ENCODE measurements at regions not wholly inside any gene's neighbourhood (a gene's known extent, or its start where the extent isn't known, plus 50 kb on each side); places are given as distances from the start of the nearest gene placed in this dataset.
A peak's percentile ranks its signal among the peaks of the same experiment; 100 is the strongest.

- no peak overlapping the region for H3K4me2 ChIP-seq (ENCODE audit: low read depth, low read length)
- peaks cover 2% of the 10 kb centered on the region for H3K4me1 ChIP-seq (ENCODE audit: control insufficient read depth, insufficient read depth, low read length)
- no peaks in the 10 kb centered on the region for H4K20me1 ChIP-seq (ENCODE audit: insufficient read depth, low read length)
- no peak overlapping the region for H3K27ac ChIP-seq (ENCODE audit: insufficient read depth, low read length)
- H4K8ac ChIP-seq (ENCODE audit: low read depth in 2 of 2, low read length in 2 of 2): peak overlapping the region in 1 of 2 experiments; percentile 62; a peak in 1 of 4 replicates
- no peaks in the 10 kb centered on the region for H3K27me3 ChIP-seq (ENCODE audit: control insufficient read depth, insufficient read depth, low read length)
- H2BK15ac ChIP-seq (ENCODE audit: low read depth, low read length): 0 out of 3 replicates have a peak overlapping the region, but pooled peaks have one; percentile 64
- peak overlapping the region; percentile 27 for H2AK5ac ChIP-seq (ENCODE audit: low read depth, low read length)
- no peaks in the 10 kb centered on the region for H3K79me1 ChIP-seq (ENCODE audit: low read depth in 1 of 2, low read length in 2 of 2)
- dilution Hi-C loops (cut with HindIII; ENCODE audit: low sequenced_read_pairs, unreplicated experiment): no loop called here
- H3K4ac ChIP-seq (ENCODE audit: low read depth, low read length): peak overlapping the region; percentile 41; the same call in 1 of the 2 replicates
- no peak overlapping the region for H3K4me3 ChIP-seq (ENCODE audit: insufficient read depth, low read depth, low read length)
- POLR2A ChIA-PET (ENCODE audit: unreplicated experiment): no interaction called here
- WGBS, 2 experiments (ENCODE audit: extremely low coverage in 2 of 2, insufficient read length in 1 of 2): no CpG with 5 or more reads among the region's 3 CpGs
- H3K9me3 ChIP-seq (ENCODE audit: control insufficient read depth, insufficient read depth, low read length): no peaks in the 10 kb centered on the region
- peak overlapping the region; percentile 59 for H2AFZ ChIP-seq (replicated peaks; ENCODE audit: low read length, poor library complexity)
- H2BK20ac ChIP-seq (ENCODE audit: low read depth, low read length): peak overlapping the region; percentile 39; the same call in 1 of the 2 replicates
- CTCF ChIA-PET: interaction anchor here (0.6 kb wide), 1 partner anchor 1171 kb away, joined by 3 read pairs; no protein-coding TSS in a partner anchor
- BruUV-seq (replicated peaks): no TSS peak
- peak overlapping the region; percentile 36; the same call in 1 of the 2 replicates for H2BK120ac ChIP-seq (ENCODE audit: low read depth, low read length)
- H3K23ac ChIP-seq (ENCODE audit: low read depth, low read length): no peak overlapping the region
- no peaks in the 10 kb centered on the region for H3K9me1 ChIP-seq (ENCODE audit: insufficient read depth, low read length)
- peak overlapping the region; percentile 21; the same call in 1 of the 2 replicates for H3K18ac ChIP-seq (ENCODE audit: low read depth, low read length)
- peak overlapping the region; percentile 33; the same call in 1 of the 2 replicates for H4K91ac ChIP-seq (ENCODE audit: insufficient read depth, low read depth, low read length)
- no peak overlapping the region for H3K56ac ChIP-seq (ENCODE audit: extremely low read depth, insufficient read depth, low read length)
- DNase-seq: no peak
- H2BK5ac ChIP-seq (ENCODE audit: low read depth, low read length, poor library complexity, severe bottlenecking): no peak overlapping the region
- no peak overlapping the region for H3K9ac ChIP-seq (ENCODE audit: low read depth, low read length)
- H3K14ac ChIP-seq (replicated peaks; ENCODE audit: low read depth, low read length): no peak overlapping the region
- in situ Hi-C loops (cut with MboI; ENCODE audit: low sequenced_read_pairs): no loop called here
- no peaks in the 10 kb centered on the region for H3K36me3 ChIP-seq (ENCODE audit: control insufficient read depth, insufficient read depth, low read length)
- H4K5ac ChIP-seq (ENCODE audit: low read depth, low read length): peak overlapping the region; percentile 32; the same call in 1 of the 2 replicates
- intact Hi-C loops (cut with micrococcal nuclease): no loop called here
- no peak for ATAC-seq (ENCODE audit: low read depth)
- TF ChIP-seq MAFK (IDR thresholded peaks at IDR 0.05; ENCODE audit: low read depth, low read length): no peak
- H2AK9ac ChIP-seq (replicated peaks; ENCODE audit: low read depth, low read length, poor library complexity): no peak overlapping the region
Measured at GRCh38 chr14:87109271-87109670, 883.7 kb downstream of the GALC start.

Measured in IMR-90 (cell line).